ENCODE measurements at regions not wholly inside any gene's neighbourhood (a gene's known extent, or its start where the extent isn't known, plus 50 kb on each side); places are given as distances from the start of the nearest gene placed in this dataset.

DNA sequence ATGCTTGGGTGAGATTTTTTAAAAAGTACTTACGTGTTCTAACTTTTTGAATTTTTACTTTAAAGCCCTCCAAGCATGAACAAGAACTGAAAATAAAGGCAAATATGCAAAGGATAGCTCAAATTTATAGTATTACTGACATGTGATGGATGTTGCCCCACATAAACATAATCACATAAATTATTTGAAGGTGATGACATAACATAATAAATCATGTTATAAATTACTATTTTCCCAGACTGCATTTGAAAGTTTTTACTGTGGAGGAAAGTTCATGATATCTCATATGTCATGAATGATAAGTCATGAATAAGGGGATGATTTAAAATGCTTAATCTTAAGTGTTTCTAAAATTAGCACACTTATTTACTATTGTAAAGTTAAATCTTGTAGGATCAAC, 705.7 kb upstream of the SLITRK1 start:
- ChIA-PET SMC1A (ENCODE audit: uncharacterized antibody, unreplicated experiment) (interaction anchor here (0.7 to 1.3 kb wide), 2 partner anchors 20 to 54 kb away, joined by 3 to 4 read pairs; no protein-coding TSS in a partner anchor), RAD21 (ENCODE audit: unreplicated experiment) (no interaction called here), CTCF (interaction anchor here (1.0 kb wide), 1 partner anchor 156 kb away, joined by 3 read pairs; no protein-coding TSS in a partner anchor), POLR2A (no interaction called here)
- WGBS (ENCODE audit: insufficient coverage, insufficient replicate concordance, low lambda C conversion rate, missing lambda C conversion rate) = 0% methylated on average over 1 of the region's 1 CpG
- H2AFZ ChIP-seq (ENCODE audit: control insufficient read depth, low read depth, low read length) = no peak overlapping the region
- no TSS peak for BruUV-seq (replicated peaks)
- no peaks in the 10 kb centered on the region for H3K79me2 ChIP-seq (ENCODE audit: control insufficient read depth, insufficient read depth, low read length)
- no peak overlapping the region for H3K4me2 ChIP-seq (ENCODE audit: control insufficient read depth, insufficient read depth)
- no peak for DNase-seq (ENCODE audit: low read depth, low spot score)
- no peak for FAIRE-seq
- no peaks in the 10 kb centered on the region for H3K9me3 ChIP-seq (replicated peaks; ENCODE audit: control insufficient read depth, insufficient read depth, low read length)
- no peak overlapping the region for H3K4me3 ChIP-seq
- in situ Hi-C loops (cut with MboI) (no loop called here), intact Hi-C loops (cut with micrococcal nuclease; ENCODE audit: unreplicated experiment) (no loop called here)
- no peak overlapping the region for H3K27ac ChIP-seq (ENCODE audit: control insufficient read depth, insufficient read depth)
- H4K20me1 ChIP-seq (ENCODE audit: control insufficient read depth, insufficient read depth) = no peaks in the 10 kb centered on the region
- no peaks in the 10 kb centered on the region for H3K27me3 ChIP-seq (replicated peaks in 1 of 2; ENCODE audit: control insufficient read depth in 2 of 2, insufficient read depth in 2 of 2, low read length in 1 of 2)
- H3K36me3 ChIP-seq (ENCODE audit: control insufficient read depth in 2 of 2, insufficient read depth in 2 of 2, low read length in 1 of 2) = no peaks in the 10 kb centered on the region
- no peak for ATAC-seq
- no peaks in the 10 kb centered on the region for H3K4me1 ChIP-seq (ENCODE audit: control insufficient read depth, insufficient read depth, low read length)
- no peak overlapping the region for H3K9ac ChIP-seq (ENCODE audit: control insufficient read depth, insufficient read depth, low read length)
- TF ChIP-seq, protein P1, sequence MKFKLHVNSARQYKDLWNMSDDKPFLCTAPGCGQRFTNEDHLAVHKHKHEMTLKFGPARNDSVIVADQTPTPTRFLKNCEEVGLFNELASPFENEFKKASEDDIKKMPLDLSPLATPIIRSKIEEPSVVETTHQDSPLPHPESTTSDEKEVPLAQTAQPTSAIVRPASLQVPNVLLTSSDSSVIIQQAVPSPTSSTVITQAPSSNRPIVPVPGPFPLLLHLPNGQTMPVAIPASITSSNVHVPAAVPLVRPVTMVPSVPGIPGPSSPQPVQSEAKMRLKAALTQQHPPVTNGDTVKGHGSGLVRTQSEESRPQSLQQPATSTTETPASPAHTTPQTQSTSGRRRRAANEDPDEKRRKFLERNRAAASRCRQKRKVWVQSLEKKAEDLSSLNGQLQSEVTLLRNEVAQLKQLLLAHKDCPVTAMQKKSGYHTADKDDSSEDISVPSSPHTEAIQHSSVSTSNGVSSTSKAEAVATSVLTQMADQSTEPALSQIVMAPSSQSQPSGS (IDR thresholded peaks at IDR 0.05; ENCODE audit: low read length) = no peak
- TF ChIP-seq FOS (IDR thresholded peaks at IDR 0.05; ENCODE audit: borderline replicate concordance, extremely low read depth, insufficient read length) (no peak), CHD4 (IDR thresholded peaks at IDR 0.05) (no peak), TCF12 (IDR thresholded peaks at IDR 0.05; ENCODE audit: low read depth, low read length) (no peak), HDAC6 (IDR thresholded peaks at IDR 0.05; ENCODE audit: unreplicated experiment) (no peak), PML (IDR thresholded peaks at IDR 0.05; ENCODE audit: low read length) (no peak), CBX5 (IDR thresholded peaks at IDR 0.05; ENCODE audit: low read depth) (no peak), SMARCA5 (IDR thresholded peaks at IDR 0.05) (no peak), POLR2AphosphoS2 (IDR thresholded peaks at IDR 0.05; ENCODE audit: low read depth, low read length) (no peak), TCF3 (IDR thresholded peaks at IDR 0.05; ENCODE audit: borderline replicate concordance, insufficient read depth, low read depth, low read length) (no peak), SRF (IDR thresholded peaks at IDR 0.05; ENCODE audit: low read depth in 2 of 2, low read length in 2 of 2) (no peak), WRNIP1 (IDR thresholded peaks at IDR 0.05; ENCODE audit: borderline replicate concordance, low read depth, low read length) (no peak), ZNF274 (IDR thresholded peaks at IDR 0.05; ENCODE audit: insufficient read depth, insufficient read length) (no peak), YY1 (IDR thresholded peaks at IDR 0.05; ENCODE audit: low read depth, low read length) (no peak), RCOR1 (conservative IDR thresholded peaks at IDR 0.05; ENCODE audit: low read depth, low read length) (no peak), KDM1A (IDR thresholded peaks at IDR 0.05; ENCODE audit: borderline replicate concordance) (no peak)
- TF ChIP-seq, protein P2, sequence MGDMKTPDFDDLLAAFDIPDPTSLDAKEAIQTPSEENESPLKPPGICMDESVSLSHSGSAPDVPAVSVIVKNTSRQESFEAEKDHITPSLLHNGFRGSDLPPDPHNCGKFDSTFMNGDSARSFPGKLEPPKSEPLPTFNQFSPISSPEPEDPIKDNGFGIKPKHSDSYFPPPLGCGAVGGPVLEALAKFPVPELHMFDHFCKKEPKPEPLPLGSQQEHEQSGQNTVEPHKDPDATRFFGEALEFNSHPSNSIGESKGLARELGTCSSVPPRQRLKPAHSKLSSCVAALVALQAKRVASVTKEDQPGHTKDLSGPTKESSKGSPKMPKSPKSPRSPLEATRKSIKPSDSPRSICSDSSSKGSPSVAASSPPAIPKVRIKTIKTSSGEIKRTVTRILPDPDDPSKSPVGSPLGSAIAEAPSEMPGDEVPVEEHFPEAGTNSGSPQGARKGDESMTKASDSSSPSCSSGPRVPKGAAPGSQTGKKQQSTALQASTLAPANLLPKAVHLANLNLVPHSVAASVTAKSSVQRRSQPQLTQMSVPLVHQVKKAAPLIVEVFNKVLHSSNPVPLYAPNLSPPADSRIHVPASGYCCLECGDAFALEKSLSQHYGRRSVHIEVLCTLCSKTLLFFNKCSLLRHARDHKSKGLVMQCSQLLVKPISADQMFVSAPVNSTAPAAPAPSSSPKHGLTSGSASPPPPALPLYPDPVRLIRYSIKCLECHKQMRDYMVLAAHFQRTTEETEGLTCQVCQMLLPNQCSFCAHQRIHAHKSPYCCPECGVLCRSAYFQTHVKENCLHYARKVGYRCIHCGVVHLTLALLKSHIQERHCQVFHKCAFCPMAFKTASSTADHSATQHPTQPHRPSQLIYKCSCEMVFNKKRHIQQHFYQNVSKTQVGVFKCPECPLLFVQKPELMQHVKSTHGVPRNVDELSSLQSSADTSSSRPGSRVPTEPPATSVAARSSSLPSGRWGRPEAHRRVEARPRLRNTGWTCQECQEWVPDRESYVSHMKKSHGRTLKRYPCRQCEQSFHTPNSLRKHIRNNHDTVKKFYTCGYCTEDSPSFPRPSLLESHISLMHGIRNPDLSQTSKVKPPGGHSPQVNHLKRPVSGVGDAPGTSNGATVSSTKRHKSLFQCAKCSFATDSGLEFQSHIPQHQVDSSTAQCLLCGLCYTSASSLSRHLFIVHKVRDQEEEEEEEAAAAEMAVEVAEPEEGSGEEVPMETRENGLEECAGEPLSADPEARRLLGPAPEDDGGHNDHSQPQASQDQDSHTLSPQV (IDR thresholded peaks at IDR 0.05) = no peak
- TF ChIP-seq, protein P3, sequence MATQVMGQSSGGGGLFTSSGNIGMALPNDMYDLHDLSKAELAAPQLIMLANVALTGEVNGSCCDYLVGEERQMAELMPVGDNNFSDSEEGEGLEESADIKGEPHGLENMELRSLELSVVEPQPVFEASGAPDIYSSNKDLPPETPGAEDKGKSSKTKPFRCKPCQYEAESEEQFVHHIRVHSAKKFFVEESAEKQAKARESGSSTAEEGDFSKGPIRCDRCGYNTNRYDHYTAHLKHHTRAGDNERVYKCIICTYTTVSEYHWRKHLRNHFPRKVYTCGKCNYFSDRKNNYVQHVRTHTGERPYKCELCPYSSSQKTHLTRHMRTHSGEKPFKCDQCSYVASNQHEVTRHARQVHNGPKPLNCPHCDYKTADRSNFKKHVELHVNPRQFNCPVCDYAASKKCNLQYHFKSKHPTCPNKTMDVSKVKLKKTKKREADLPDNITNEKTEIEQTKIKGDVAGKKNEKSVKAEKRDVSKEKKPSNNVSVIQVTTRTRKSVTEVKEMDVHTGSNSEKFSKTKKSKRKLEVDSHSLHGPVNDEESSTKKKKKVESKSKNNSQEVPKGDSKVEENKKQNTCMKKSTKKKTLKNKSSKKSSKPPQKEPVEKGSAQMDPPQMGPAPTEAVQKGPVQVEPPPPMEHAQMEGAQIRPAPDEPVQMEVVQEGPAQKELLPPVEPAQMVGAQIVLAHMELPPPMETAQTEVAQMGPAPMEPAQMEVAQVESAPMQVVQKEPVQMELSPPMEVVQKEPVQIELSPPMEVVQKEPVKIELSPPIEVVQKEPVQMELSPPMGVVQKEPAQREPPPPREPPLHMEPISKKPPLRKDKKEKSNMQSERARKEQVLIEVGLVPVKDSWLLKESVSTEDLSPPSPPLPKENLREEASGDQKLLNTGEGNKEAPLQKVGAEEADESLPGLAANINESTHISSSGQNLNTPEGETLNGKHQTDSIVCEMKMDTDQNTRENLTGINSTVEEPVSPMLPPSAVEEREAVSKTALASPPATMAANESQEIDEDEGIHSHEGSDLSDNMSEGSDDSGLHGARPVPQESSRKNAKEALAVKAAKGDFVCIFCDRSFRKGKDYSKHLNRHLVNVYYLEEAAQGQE (IDR thresholded peaks at IDR 0.05; ENCODE audit: low read depth, low read length) = no peak
